HG03064 (cell line): ENCODE measurements at regions not wholly inside any gene's neighbourhood (a gene's known extent, or its start where the extent isn't known, plus 50 kb on each side); places are given as distances from the start of the nearest gene placed in this dataset.
"Not testable (repeated sequence)": the region's sequence is repeated elsewhere in the genome, so short reads cannot be mapped to it uniquely, and the experiment has no call there.

ENCODE experiments used
- ATAC-seq: cut with Tn5 transposase; IDR thresholded peaks from one replicate; pipeline ENCODE4 v1.9.1; 2021; ENCODE audit warnings: low read depth; ENCODE audit not compliant: unreplicated experiment

DNA sequence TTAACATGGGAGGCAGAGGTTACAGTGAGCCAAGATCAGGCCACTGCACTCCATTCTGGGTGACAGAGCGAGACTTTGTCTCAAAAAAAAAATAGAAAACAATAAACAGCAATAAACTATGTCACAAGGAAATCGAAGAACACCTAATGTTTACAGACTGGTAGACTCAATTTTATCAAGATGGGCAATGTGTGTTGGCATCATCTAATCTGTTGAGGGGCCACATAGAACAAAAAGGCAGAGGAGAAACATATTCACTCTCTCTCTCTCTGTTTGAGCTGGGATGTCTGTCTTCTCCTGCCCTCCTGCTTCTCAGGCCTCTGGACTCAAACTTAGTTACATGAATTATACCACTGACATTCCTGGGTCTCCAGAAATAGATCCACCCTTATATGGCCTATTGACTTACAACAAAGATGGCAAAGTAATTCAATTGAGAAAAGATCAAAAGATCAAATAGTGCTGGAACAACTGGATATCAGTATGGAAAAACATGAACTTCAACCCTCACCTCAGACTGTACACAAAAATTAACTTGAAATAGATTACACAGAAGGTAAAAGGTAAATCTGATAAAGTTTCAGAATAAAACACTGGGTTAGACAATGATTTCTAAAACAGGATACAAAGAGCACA lies 703.8 kb upstream of the CRIM1 start:
- no peak for ATAC-seq

DNA sequence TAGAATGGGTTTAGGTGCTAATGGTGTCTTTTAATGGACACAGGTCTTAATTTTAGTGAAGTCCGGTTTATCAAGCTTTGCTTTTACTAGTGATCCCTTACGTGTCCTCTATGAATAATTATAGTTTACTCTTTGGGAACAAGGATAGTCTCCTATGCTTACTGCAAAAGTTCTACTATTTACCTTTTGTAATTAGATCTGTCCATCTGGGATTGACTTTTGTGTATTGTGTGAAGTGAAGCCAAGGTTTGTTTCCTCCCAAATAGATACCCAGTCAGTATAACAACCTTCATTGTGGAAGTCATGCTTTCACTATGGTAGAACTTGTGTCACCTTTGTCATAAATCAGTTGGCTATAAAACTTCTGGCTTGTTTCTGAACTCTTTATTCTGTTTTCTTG lies 740.9 kb upstream of the CRIM1 start:
- no peak for ATAC-seq

DNA sequence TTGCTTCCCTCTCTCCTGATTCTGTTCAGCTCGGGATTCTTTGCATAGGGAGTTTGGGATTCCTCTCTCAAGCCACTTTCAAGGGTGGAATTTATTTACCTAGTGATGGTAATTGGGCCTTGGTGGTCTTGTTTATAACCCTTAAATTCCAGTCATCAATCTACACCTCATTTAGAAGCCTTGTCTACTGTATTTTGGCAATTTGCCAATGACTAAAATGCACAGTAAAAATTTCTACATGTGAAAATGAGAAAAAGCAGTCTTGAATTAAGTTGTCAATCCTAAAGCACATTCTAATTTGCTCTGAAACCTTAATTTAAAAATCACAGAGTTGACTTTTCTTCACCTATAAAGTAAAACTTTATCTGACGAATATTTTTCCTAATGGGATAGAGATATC lies 749.2 kb upstream of the CRIM1 start:
- no peak for ATAC-seq

DNA sequence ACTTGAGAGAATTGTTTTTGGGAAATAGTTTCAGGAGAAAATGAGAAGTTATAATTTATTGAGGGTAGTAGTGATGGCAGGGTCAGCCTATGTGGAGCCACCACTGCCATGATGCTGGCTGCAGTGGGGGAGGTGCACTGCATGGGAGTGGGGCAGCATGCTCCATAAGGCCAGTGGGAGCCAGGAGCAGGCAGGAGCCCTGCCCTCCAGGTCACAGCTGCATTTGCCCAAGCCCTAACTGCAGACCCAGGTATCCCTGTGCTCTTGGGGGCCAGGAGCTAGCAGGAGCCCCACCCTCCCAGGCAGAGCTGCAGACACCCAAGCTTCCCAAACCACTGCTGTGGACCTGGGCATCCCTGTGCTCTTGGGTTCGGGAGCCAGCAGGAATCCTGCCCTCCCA lies 757.3 kb upstream of the CRIM1 start:
- no peak for ATAC-seq

DNA sequence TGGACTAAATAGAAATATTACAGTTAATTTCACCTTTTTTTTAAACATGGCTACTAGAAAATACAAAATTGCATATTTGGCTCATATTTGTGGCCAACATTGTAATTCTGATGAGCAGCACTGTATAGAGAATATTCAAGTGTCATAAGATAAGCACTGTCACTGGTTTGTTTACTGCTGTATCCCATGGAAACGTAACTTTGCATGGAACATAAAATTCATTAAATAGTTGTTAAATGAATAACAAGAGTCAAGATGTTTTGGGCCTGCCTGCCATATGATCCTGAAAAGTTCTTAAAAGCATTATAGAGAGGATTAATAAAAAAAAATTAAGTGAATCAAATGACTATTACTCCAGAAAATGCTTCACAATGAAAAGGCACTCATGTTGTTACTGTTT lies 763.7 kb upstream of the CRIM1 start:
- ATAC-seq = no peak

DNA sequence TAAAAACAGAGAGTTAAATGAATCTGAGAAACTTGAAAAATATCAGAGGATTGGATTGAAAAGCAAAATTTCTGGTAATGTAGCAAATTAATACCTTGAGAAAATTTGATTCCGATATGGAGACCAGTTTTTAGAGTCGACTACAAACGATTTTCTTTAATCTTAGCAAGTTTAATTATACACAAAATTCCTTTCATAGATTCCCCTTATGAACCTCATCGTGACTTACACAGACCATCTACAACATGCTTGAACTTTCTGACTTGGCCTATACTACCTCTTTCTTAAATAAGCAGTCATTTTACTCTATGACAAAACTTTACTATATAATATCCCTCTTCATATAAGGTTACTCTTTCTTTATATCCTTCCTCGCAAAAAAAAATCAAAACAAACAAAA lies 769.6 kb upstream of the CRIM1 start:
- no peak for ATAC-seq

DNA sequence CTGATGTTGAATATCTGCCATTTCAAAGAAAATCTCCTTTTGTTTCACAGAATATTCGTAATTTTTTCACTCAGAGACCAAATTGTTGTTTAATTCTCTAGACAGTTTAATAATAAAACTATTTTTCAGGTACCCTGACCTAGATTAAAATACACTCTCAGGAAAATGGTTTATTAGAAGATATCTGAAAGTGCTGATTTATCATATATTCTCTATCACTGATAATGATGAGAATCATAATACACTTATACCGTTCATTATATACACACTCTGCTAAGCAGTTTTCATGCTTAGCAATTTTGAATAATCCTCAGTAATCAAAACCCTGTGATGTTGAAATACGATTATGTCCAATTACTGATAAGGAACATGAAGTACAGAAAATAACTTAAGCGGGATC lies 772.9 kb upstream of the CRIM1 start:
- no peak for ATAC-seq

DNA sequence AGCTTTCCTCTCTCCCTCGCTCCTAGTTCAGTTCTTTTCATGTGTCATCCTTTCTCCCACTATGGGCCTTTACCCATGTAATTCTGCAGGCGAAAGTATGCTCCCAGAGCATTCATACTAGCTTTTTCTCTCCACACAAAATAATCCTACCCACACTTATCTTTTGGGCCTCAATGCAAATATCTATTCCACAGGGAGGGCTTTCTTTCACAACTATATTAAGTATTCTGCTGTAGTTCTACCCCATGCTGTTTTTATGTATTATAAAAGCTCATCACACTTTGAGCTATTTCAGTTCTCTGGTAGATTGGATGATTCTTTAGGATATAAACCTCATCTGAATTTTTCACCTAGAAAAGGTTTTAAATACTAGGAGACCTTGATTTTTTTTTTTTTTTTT lies 774.6 kb upstream of the CRIM1 start:
- no peak for ATAC-seq

DNA sequence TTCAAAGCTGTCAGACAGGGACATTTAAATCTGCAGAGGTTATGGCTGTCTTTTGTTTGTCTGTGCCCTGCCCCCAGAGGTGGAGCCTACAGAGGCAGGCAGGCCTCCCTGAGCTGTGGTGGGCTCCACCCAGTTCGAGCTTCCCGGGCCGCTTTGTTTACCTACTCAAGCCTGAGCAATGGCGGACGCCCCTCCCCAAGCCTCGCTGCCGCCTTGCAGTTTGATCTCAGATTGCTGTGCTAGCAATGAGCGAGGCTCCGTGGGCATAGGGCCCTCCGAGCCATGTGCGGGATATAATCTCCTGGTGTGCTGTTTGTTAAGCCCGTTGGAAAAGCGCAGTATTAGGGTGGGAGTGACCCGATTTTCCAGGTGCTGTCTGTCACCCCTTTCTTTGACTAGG lies 787.0 kb upstream of the CRIM1 start:
- not testable (repeated sequence) for ATAC-seq

DNA sequence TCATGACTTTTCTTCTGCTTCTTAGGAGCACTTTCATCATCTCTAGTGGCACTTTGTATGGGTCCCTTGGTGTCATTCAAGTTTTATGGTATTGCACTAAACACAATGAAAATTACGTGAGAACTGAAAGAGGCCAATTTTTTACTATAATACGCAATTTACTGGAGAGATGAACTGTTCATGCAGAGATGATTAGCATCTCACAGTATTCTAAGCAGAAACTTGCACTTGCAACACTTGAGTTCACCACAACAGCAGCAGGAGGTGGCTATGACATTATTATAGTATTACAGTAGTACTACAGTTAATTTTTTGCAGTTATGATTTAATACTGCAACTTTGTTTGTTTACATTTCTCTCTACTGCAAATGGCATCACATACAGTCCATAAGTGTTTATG lies 793.1 kb upstream of the CRIM1 start:
- no peak for ATAC-seq

DNA sequence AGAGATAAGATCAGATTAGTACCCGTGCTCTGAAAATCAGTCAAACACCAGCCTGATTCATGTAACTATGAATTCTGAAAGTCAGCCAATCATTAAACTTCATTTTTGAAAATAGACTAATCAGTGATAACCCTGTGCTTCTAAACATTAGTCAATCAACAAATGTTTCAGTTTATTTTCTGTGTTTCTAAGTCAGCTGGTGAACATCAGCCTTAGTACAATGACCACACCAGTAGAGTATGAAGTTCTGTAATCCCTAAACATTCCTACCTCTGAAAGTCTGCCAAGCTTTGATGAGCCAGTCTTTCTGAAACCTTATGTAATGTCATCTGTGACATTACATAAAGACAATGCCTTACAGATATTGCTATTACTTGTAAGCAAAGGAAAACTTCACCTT lies 807.4 kb upstream of the CRIM1 start:
- no peak for ATAC-seq

DNA sequence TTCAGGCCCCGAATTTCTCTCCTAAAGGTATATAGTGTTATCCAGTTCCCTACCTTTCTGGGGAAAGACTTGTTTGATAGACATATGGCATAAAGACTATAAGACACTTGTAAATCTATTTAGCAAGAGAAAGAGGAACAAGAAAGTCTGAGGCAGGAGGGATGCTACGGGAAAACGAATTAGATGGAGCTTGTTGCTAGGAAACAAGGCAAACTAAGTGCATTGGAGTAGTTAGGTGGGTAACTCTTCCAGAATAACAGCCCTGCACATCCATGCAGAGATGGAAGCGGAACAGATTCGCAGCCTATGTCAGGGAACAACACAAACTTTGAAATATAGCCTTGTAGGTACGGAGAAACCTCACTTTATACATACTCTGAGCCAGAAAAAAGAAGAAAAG lies 810.3 kb upstream of the CRIM1 start:
- ATAC-seq = no peak

DNA sequence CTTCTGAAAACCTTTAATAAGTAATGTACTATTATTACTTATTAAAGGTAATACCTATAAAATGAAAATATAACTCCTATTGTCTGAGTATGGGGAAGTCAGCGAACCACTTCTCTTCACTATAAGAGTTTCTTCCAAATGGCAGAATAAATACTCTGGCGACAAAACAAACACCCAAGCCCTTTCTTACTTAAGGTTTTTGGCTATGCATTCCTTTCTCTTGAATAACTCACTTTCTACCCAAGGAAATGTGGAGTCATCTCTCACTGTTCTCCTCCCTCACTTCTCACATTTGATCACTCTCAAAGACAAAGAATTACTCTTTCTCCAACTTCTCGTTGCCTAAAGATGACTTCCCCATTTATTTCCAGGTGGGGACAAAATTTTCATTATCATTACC lies 816.8 kb upstream of the CRIM1 start:
- ATAC-seq = no peak

DNA sequence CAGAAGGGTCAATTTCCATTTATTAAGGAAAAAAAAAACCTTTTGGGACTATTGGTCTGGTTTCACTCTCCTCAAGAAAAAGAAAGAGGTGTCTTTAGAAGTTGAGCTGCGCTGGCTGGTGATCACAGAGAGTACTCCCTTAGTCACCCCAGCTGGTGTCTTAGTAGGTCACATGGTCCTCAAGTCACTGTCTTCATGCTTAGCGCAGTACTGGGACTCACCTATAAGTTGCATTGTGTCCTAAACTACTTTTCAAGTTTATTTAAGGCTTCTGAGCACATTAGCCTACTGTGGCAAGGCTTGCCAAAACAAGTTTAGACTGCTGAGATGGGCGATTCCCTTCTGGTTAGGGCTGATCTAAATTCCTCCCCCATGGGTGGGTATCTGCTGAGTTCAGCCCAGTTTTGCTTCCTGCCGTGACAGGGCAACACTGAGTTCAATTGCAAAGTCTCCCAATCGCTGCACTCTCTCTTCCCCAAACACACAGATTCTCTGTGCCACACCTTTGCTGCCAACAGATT lies 824.9 kb upstream of the CRIM1 start:
- no peak for ATAC-seq

DNA sequence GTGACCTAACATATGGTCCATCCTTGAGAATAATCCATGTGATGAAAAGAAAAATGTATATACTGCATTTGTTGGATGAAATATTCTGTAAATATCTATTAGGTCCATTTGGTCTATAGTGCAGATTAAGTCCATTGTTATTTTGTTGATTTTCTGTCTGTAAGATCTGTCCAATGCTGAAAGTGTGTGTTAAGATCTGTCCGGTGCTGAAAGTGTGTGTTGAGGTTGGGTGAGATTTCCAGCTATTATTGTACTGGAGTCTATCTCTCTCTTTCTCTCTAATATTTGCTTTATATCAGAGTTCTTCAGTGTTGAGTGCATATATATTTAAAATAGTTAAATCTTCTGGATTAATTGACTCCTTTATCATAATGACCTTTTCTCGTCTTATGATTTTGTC lies 828.8 kb upstream of the CRIM1 start:
- no peak for ATAC-seq

DNA sequence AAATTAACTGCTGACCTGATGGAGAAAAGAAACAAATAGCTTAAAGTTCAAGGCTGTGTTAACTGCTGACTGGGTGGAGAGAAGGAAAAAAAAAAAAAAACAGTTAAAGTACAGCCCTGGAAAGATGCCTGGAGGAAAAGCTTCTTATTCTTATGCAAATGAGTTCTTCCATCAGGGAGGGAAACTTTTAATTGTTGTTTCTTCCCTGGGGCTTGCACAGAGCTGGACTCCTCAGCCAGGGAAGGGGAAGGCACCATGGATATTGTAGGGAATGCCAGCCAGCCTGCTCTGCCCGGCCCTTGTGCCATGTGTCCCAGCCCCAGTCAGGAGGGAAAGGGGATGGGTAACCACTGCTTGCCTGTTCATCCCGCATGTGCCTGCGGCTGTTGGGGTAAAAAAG lies 833.1 kb upstream of the CRIM1 start:
- ATAC-seq = no peak

DNA sequence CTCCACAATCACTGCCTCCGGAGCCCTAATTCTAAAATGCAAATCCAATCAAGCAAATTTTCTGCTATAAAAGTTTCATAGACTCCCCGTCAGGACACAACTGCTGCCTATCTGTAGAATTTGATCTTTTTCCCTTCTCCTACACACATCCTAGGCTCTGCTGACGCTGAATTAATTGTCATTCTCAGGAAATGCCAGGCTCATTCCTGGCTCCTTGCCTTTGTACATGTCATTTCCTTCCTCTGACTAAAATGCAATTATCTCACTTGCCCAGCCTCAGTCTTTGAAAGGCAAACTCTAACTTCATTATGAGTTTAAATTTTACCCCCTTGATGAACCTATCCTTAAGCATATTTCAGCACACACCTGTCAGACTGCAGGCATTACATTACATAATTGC lies 844.9 kb upstream of the CRIM1 start:
- no peak for ATAC-seq

DNA sequence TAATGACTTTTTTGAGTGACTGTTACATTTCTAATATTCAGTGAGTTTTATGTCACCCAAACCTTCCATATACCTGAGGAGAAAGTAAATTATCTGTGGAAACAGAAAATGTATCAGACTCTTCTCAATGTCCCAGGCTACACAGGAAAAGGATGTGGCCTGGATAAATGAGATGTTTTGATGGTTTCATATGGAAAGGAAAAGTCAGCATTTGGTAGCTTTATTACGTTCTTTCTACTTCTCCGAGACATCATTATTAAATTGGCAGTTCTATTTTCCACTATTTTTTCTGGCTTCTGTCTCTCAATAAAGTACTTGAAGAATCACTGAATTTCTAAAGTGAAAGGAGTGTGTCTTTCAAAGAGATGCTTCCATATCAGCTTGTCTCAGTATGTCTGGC lies 847.0 kb upstream of the CRIM1 start:
- no peak for ATAC-seq

DNA sequence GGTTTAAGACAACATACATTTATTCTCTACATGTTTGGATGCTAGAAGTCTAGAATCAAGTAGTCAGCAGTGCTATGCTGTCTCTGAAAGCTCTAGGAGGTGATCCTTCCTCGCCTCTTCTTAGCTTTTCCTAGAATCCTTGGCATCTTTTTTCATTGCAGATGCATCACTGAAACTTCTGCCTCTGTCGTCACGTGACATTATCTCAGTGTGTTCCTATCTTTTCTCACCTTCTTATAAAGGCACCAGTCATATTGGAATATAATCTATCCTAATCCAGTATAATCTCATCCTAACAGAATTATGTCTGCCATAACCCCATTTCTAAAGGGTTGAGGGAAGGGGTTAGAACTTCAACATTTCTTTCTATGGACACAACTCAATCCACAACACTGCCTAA lies 851.2 kb upstream of the CRIM1 start:
- ATAC-seq = no peak

DNA sequence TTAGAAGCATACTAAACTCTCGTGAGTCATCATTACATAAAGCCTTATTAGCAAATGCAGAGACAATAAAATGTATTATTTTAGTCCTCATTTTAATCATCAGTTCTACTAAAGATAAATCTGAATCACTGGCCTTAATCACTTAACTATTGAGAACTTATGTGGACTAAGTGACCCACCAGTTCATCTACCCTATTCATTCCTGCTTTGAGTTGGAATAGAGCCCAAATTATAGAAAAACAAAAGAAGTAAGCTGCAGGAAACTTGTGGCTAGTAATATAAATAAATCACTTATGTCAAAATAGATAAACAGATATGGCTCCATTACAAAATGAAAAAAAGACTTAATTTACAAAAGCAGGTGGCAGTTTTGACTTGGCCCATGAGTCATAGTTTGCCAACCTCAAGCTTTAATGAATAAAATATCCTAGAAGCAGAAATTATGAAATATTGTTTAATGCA lies 851.8 kb upstream of the CRIM1 start:
- ATAC-seq = no peak

DNA sequence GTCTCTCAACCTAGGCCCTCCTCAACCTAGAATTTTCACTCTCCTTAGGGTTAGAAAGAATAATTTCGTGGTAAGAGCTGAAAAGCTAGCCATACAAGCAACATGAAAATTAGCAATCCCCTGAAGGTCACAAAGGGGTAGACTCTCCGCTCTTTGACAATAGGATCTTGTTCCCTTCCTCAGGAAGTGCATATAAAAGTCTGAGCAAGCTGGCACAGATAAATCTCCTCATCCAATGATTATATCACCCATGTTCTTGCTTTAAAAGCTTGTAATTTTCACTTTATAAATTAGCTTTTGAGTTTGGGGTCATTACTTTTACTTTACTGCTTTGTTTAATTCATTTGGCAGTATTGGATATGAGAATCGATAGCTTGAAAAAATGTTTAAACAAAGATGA lies 852.3 kb upstream of the CRIM1 start:
- ATAC-seq = no peak

DNA sequence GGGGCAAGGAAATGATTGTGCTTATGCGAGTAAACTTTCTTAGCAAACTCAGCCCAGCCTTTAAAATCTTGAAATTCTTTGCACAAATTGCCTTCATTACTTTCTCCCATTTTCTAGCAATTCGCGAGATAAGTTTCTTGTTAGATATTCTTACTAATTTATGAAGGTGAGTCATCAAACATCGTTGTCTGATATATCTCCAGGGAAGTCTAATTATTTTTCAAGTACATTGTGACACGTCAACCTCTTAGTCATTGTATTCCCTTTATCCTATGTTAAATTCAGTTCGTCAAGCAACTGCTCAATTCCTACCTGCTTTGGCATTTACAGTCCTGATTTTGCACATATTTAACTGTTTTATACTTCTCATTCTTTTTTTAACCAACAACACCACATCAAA lies 854.5 kb upstream of the CRIM1 start:
- ATAC-seq = no peak

DNA sequence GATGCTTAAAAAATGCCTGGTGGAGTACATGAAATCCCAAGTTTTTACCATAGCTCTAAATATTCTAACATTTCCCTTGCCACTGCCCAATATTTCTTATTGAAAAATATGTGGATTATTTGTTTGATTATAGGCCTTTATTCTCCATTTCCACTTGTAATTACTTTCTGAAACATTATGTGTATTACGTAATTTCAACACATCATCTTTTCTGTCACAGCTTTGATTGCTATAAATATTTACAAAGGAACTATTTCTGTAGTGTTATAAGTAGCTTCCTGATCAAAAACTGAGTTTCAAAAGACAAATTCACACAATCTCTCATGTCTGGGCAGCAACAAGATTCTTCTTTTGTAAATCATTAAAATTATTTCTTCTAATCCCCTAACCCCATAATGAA lies 859.6 kb upstream of the CRIM1 start:
- no peak for ATAC-seq
